Thoracic aorta (tissue), 2 donors: ENCODE measurements at regions not wholly inside any gene's neighbourhood (a gene's known extent, or its start where the extent isn't known, plus 50 kb on each side); places are given as distances from the start of the nearest gene placed in this dataset.
A peak's percentile ranks its signal among the peaks of the same experiment; 100 is the strongest.

Experiments used
- ATAC-seq: fragments of 150-250 bp; one replicate; pipeline ENCODE4 v1.8.0; 2017; ENCODE audit warnings: low read depth; ENCODE audit not compliant: insufficient number of reproducible peaks, low FRiP score
- DNase-seq: peaks from one replicate; pipeline ENCODE4 v3.0.0-alpha.2; 2020; ENCODE audit warnings: low spot score
- H3K27ac ChIP-seq, 2 donors: fragments of 200-600 bp; sonication (generic); 1 replicate in 1 of 2; 2 replicates in 1 of 2; pipeline ENCODE4 v1.5.1; 2016; ENCODE audit warnings: mild to moderate bottlenecking in 2 of 2, moderate library complexity in 2 of 2
- H3K27me3 ChIP-seq: fragments of 200-600 bp; sonication (generic); replicated peaks from 2 replicates; pipeline ENCODE4 v1.6.0; 2016; ENCODE audit warnings: mild to moderate bottlenecking; ENCODE audit not compliant: insufficient read depth
- H3K36me3 ChIP-seq: fragments of 200-600 bp; sonication (generic); one replicate; pipeline ENCODE4 v1.5.1; 2016
- H3K4me1 ChIP-seq, 2 donors: fragments of 200-600 bp; sonication (generic); 1 replicate in 1 of 2; 2 replicates in 1 of 2; pipeline versions ENCODE4 v1.5.1 to v1.6.0; 2016; ENCODE audit warnings: low read depth in 2 of 2, mild to moderate bottlenecking in 1 of 2; ENCODE audit not compliant: control insufficient read depth in 1 of 2
- H3K4me3 ChIP-seq: fragments of 200-600 bp; sonication (generic); 2 replicates; pipeline ENCODE4 v1.5.1; 2016; ENCODE audit warnings: mild to moderate bottlenecking
- H3K9me3 ChIP-seq: fragments of 200-600 bp; sonication (generic); 2 replicates; pipeline ENCODE4 v1.5.1; 2016
- TF ChIP-seq, protein P1 (sequence below): fragments of 200-600 bp; sonication (generic); IDR thresholded peaks from one replicate; pipeline ENCODE4 v1.5.1; 2019; ENCODE audit warnings: antibody characterized with exemption

DNA sequence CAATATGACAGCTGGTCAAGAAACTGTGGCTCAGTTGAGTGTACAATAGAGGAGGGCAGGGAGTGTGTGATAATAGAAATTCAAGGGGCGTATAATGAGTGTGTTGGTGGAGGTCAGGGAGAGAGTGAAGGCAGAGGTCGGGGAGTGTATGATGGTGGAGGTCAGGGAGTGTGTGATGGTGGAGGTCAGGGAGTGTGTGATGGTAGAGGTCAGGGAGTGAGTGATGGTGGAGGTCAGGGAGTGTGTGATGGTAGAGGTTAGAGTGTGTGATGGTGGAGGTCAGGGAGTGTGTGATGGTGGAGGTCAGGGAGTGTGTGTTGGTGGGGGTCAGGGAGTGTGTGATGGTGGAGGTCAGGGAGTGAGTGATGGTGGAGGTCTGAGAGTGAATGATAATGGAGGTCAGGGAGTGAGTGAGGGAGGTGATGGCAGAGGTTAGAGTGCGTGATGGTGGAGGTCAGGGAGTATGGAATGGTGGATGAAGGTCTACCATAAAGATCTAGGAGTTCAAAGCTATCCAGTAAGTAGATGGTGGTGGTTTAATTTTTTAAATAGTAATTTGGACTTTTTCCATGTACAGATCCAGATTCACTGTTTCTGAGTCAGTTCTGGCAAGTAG is 57.7 kb upstream of the TNS3 start:
- peaks cover 26 to 67% of the 10 kb centered on the region in 2 donors for H3K4me1 ChIP-seq
- no peak for DNase-seq
- peak overlapping the region; percentile 7 to 35 for H3K27ac ChIP-seq
- no peaks in the 10 kb centered on the region for H3K27me3 ChIP-seq
- no peak overlapping the region for H3K4me3 ChIP-seq
- no peaks in the 10 kb centered on the region for H3K36me3 ChIP-seq
- no peak for ATAC-seq
- H3K9me3 ChIP-seq, result no peaks in the 10 kb centered on the region
- TF ChIP-seq, protein P1, sequence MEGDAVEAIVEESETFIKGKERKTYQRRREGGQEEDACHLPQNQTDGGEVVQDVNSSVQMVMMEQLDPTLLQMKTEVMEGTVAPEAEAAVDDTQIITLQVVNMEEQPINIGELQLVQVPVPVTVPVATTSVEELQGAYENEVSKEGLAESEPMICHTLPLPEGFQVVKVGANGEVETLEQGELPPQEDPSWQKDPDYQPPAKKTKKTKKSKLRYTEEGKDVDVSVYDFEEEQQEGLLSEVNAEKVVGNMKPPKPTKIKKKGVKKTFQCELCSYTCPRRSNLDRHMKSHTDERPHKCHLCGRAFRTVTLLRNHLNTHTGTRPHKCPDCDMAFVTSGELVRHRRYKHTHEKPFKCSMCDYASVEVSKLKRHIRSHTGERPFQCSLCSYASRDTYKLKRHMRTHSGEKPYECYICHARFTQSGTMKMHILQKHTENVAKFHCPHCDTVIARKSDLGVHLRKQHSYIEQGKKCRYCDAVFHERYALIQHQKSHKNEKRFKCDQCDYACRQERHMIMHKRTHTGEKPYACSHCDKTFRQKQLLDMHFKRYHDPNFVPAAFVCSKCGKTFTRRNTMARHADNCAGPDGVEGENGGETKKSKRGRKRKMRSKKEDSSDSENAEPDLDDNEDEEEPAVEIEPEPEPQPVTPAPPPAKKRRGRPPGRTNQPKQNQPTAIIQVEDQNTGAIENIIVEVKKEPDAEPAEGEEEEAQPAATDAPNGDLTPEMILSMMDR, result no peak

DNA sequence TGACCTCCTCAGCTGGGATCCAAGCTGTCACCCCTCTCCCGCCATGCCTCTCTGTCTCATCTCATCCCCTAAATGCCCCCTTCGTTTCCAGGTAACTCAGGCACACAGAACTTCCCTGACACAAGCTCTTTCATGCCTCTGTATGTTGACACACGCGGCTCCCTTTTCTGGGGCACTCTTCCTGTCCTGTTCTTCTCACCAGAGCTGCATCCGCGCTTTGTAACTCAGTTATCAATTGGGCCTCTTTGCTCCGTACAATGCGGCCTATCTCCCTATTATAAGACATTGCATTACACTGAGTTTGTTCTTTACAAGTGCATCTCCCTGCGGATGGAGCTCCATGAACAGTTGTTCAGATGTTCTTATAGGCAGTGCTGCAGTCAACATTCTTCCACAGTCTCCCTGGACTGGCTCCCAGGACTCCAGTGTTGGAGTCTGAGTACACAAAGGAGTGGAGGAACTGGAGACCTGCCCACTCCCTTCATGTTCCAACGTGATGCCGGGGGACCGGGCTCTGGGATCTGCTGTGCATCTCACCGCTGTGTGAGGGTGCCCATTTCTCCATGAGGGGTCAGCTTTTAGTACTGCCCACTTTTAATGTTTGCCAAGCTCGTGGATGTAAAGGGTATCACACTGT is 56.9 kb upstream of the TNS3 start:
- TF ChIP-seq, protein P1, result no peak
- Histone ChIP-seq H3K27ac (peak overlapping the region; percentile 7 to 45), H3K36me3 (no peaks in the 10 kb centered on the region), H3K4me1 (peaks cover 28 to 75% of the 10 kb centered on the region in 2 donors), H3K9me3 (no peaks in the 10 kb centered on the region), H3K4me3 (no peak overlapping the region), H3K27me3 (no peaks in the 10 kb centered on the region)
- DNase-seq, result peak; percentile 51
- no peak for ATAC-seq

DNA sequence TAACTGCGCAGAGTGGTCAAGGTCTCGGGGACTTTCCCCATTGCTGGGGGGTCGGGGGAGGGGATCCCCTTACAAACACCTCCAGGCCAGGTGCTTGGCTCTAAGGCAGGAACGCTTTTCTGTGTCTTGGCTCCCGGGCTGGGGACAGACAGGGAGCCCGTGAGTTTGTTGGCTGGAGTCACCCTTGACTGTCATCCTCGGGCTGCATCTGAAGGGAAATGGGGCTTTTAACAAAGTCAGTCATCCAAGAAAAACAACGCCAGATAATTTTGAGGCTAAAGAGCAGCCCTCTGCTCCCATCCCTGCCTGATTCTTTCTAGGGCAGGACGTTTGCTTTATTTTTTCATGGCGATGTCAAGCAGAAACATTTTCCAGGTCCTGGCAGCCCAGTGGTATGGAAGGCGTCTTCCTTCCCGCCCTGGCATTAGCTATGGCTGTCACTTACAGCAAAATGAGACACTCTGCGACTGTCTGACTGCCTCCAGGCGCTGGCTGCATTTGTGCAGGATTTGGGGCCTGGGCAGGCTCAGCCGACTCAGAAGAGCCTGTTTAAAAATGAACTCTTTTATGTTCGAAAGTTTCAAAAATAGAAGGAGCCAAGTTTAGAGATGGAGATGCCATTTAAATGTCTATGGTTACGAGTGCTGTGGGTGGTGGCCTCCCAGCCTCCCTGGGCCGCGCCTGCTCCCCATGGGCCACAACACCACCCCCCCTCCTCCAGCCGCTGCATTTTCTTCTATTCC is 54.7 kb upstream of the TNS3 start:
- H3K4me3 ChIP-seq, result peak overlapping the region; percentile 37
- TF ChIP-seq, protein P1, result no peak
- peaks cover 28 to 76% of the 10 kb centered on the region in 2 donors for H3K4me1 ChIP-seq
- no peaks in the 10 kb centered on the region for H3K9me3 ChIP-seq
- ATAC-seq (no peak), DNase-seq (no peak)
- no peaks in the 10 kb centered on the region for H3K36me3 ChIP-seq
- H3K27me3 ChIP-seq, result no peaks in the 10 kb centered on the region
- H3K27ac ChIP-seq, result peak overlapping the region; percentile 85 to 88

DNA sequence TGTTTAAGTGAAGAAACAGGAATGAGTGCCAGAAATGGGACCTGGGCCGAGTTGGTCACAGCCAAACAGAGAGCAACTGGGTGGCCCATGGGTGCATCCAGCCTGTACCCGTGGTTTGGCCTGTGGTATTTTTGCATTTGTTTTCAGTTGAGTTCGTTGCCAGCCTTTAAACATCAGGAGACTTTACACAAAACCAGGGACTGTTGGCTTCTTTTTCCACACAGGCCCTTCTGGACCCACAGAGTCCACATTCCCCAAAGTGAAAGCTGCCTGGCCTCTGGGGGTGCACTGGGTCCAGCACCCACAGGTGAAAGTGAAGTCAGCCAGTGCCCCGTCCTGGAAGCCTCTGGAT is 54.1 kb upstream of the TNS3 start:
- Histone ChIP-seq H3K9me3 (no peaks in the 10 kb centered on the region), H3K4me1 (peaks cover 28 to 71% of the 10 kb centered on the region in 2 donors), H3K36me3 (no peaks in the 10 kb centered on the region), H3K27ac (peak overlapping the region; percentile 85 to 88), H3K27me3 (no peaks in the 10 kb centered on the region), H3K4me3 (peak overlapping the region; percentile 37)
- TF ChIP-seq, protein P1, result no peak
- no peak for ATAC-seq
- no peak for DNase-seq
